H9 (cell line): ENCODE measurements at regions not wholly inside any gene's neighbourhood (a gene's known extent, or its start where the extent isn't known, plus 50 kb on each side); places are given as distances from the start of the nearest gene placed in this dataset.

Experiments used
- DNase-seq: peaks from one replicate; pipeline ENCODE4 v3.0.0-alpha.2; 2017
- H2AFZ ChIP-seq: one replicate; pipeline ENCODE4 v1.6.1; 2013; ENCODE audit warnings: mild to moderate bottlenecking, low read length, control low read depth, moderate library complexity
- H2AK5ac ChIP-seq: 2 replicates; pipeline ENCODE4 v1.6.1; 2013; ENCODE audit warnings: low read length, control low read depth, mixed read lengths; ENCODE audit not compliant: insufficient read length
- H2BK120ac ChIP-seq: one replicate; pipeline ENCODE4 v1.6.1; 2013; ENCODE audit warnings: low read depth, mild to moderate bottlenecking, low read length, control low read depth, inconsistent platforms; ENCODE audit not compliant: poor library complexity, severe bottlenecking
- H2BK12ac ChIP-seq: 2 replicates; pipeline ENCODE4 v1.6.1; 2013; ENCODE audit warnings: low read length, control low read depth, mixed read lengths, low read depth; ENCODE audit not compliant: insufficient read length
- H2BK15ac ChIP-seq: 2 replicates; pipeline ENCODE4 v1.6.1; 2013; ENCODE audit warnings: low read depth, low read length, control low read depth
- H2BK20ac ChIP-seq: one replicate; pipeline ENCODE4 v1.6.1; 2013; ENCODE audit warnings: low read depth, mild to moderate bottlenecking, low read length, control low read depth, inconsistent platforms; ENCODE audit not compliant: poor library complexity, severe bottlenecking
- H2BK5ac ChIP-seq: 2 replicates; pipeline ENCODE4 v1.6.1; 2013; ENCODE audit warnings: low read length, control low read depth, mixed read lengths; ENCODE audit not compliant: insufficient read length
- H3K14ac ChIP-seq: 2 replicates; pipeline ENCODE4 v1.6.1; 2013; ENCODE audit warnings: low read length, control low read depth; ENCODE audit not compliant: insufficient read depth
- H3K18ac ChIP-seq: 2 replicates; pipeline ENCODE4 v1.6.1; 2013; ENCODE audit warnings: low read depth, mild to moderate bottlenecking, mixed read lengths, low read length, control low read depth; ENCODE audit not compliant: insufficient read length
- H3K23ac ChIP-seq: 2 replicates; pipeline ENCODE4 v1.6.1; 2013; ENCODE audit warnings: low read length, control low read depth, mixed read lengths, low read depth; ENCODE audit not compliant: insufficient read length
- H3K23me2 ChIP-seq: 2 replicates; pipeline ENCODE4 v1.6.1; 2013; ENCODE audit warnings: low read depth, mild to moderate bottlenecking, mixed read lengths, low read length, control low read depth; ENCODE audit not compliant: insufficient read length, poor library complexity, severe bottlenecking
- H3K27ac ChIP-seq: 2 replicates; pipeline ENCODE4 v1.5.1; 2013; ENCODE audit warnings: low read length, control low read depth, mixed read lengths, low read depth; ENCODE audit not compliant: insufficient read length
- H3K27me3 ChIP-seq: 2 replicates; pipeline ENCODE4 v1.6.1; 2013; ENCODE audit warnings: low read length, control low read depth, inconsistent platforms; ENCODE audit not compliant: insufficient read depth
- H3K4ac ChIP-seq: 2 replicates; pipeline ENCODE4 v1.6.1; 2013; ENCODE audit warnings: low read depth, mild to moderate bottlenecking, control low read depth, inconsistent platforms, low read length, moderate library complexity
- H3K4me1 ChIP-seq: 2 replicates; pipeline ENCODE4 v1.6.1; 2013; ENCODE audit warnings: low read length, control low read depth, inconsistent platforms; ENCODE audit not compliant: insufficient read depth
- H3K4me2 ChIP-seq: 2 replicates; pipeline ENCODE4 v1.6.1; 2013; ENCODE audit warnings: low read length, control low read depth, mixed read lengths; ENCODE audit not compliant: insufficient read length, insufficient read depth
- H3K56ac ChIP-seq: 2 replicates; pipeline ENCODE4 v1.6.1; 2013; ENCODE audit warnings: low read depth, mild to moderate bottlenecking, mixed read lengths, low read length, control low read depth; ENCODE audit not compliant: insufficient read length
- H3K79me1 ChIP-seq: 2 replicates; pipeline ENCODE4 v1.6.1; 2013; ENCODE audit warnings: low read depth, mild to moderate bottlenecking, moderate library complexity, low read length, control low read depth, inconsistent platforms; ENCODE audit not compliant: insufficient read depth, poor library complexity, severe bottlenecking
- H3K79me2 ChIP-seq: 2 replicates; pipeline ENCODE4 v1.6.1; 2013; ENCODE audit warnings: low read length, control low read depth, inconsistent platforms; ENCODE audit not compliant: insufficient read depth
- H3K9ac ChIP-seq: 2 replicates; pipeline ENCODE4 v1.6.1; 2013; ENCODE audit warnings: low read length, control low read depth, mixed read lengths; ENCODE audit not compliant: insufficient read length; ENCODE audit errors: extremely low read depth
- H3K9me3 ChIP-seq: one replicate; pipeline ENCODE4 v1.6.1; 2013; ENCODE audit warnings: low read depth, low read length, inconsistent platforms; ENCODE audit not compliant: control insufficient read depth
- H3T11ph ChIP-seq: one replicate; pipeline ENCODE4 v1.6.1; 2013; ENCODE audit warnings: mild to moderate bottlenecking, low read length, control low read depth, inconsistent platforms
- H4K20me1 ChIP-seq: one replicate; pipeline ENCODE4 v1.6.1; 2013; ENCODE audit not compliant: control insufficient read depth, insufficient read length, insufficient read depth
- H4K5ac ChIP-seq: 2 replicates; pipeline ENCODE4 v1.6.1; 2013; ENCODE audit warnings: low read depth, mild to moderate bottlenecking, mixed read lengths, low read length, control low read depth; ENCODE audit not compliant: insufficient read length
- H4K8ac ChIP-seq: replicated peaks from 2 replicates; pipeline ENCODE4 v1.6.1; 2013; ENCODE audit warnings: low read length, control low read depth, mixed read lengths, low read depth; ENCODE audit not compliant: insufficient read length
- H4K91ac ChIP-seq: 2 replicates; pipeline ENCODE4 v1.6.1; 2013; ENCODE audit warnings: low read depth, mild to moderate bottlenecking, moderate library complexity, mixed read lengths, low read length, control low read depth; ENCODE audit not compliant: insufficient read length
- H3K27ac Mint-ChIP-seq, 3 experiments: 2 replicates in 2 of 3; 3 replicates in 1 of 3; pipeline ENCODE4 v1.8.0; 2020 to 2021; ENCODE audit warnings: mixed read lengths in 3 of 3, mild to moderate bottlenecking in 1 of 3, moderate library complexity in 1 of 3
- H3K27me3 Mint-ChIP-seq: 2 replicates; pipeline ENCODE4 v1.8.0; 2021; ENCODE audit warnings: low read depth, mild to moderate bottlenecking, moderate library complexity, mixed read lengths
- H3K36me3 Mint-ChIP-seq, 3 experiments: 2 replicates in 2 of 3; 3 replicates in 1 of 3; pipeline ENCODE4 v1.8.0; 2020 to 2021; ENCODE audit warnings: low read depth in 3 of 3, mixed read lengths in 3 of 3; ENCODE audit not compliant: insufficient read depth in 1 of 3
- H3K4me1 Mint-ChIP-seq, 2 experiments: 2 replicates each; pipeline ENCODE4 v1.8.0; 2020; ENCODE audit warnings: mixed read lengths in 2 of 2
- H3K4me3 Mint-ChIP-seq, 2 experiments: 2 replicates in 1 of 2; 3 replicates in 1 of 2; pipeline ENCODE4 v1.8.0; 2020 to 2021; ENCODE audit warnings: mild to moderate bottlenecking in 2 of 2, mixed read lengths in 2 of 2, moderate library complexity in 1 of 2
- H3K9me3 Mint-ChIP-seq, 2 experiments: 2 replicates in 1 of 2; 3 replicates in 1 of 2; pipeline ENCODE4 v1.8.0; 2020; ENCODE audit warnings: mild to moderate bottlenecking in 2 of 2, mixed read lengths in 2 of 2, moderate library complexity in 1 of 2
- WGBS: extraction: QIAGEN DNeasy Blood & Tissue Kit; methylation state at CpG from one replicate; pipeline ENCODE4 v1.1.7; 2013; ENCODE audit warnings: missing lambda C conversion rate, low lambda C conversion rate, mixed read lengths; ENCODE audit not compliant: insufficient read length; ENCODE audit errors: extremely low coverage; 5-methylcytosine and 5-hydroxymethylcytosine counted together
- TF ChIP-seq, protein P1 (sequence below): fragments of 200-600 bp; sonication (generic); conservative IDR thresholded peaks from 3 replicates; pipeline ENCODE4 v1.8.0; 2021; ENCODE audit warnings: antibody characterized with exemption, mild to moderate bottlenecking

DNA sequence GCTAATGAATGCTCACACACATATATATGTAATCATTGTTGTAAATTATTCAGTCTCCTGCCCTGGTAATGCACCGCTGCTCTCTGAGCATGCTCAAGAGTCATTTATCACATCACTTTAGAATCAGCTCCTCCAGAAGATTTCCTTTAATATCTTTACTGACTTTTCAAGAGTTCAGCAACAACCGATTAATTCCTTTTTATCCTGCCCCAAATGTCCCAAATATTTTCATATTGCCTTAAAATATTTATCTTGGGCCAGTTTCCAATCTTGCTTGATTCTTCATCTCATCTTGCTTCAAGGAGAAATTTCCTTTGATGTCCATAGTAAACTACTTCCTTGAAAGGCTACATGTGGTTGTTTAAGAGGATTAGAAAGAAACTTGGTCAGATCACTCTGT is 132.5 kb downstream of the NHLRC3 start:
- H3K14ac ChIP-seq, result no peak overlapping the region
- no peak overlapping the region for H4K8ac ChIP-seq
- H2BK20ac ChIP-seq, result no peak overlapping the region
- H3K23me2 ChIP-seq, result no peaks in the 10 kb centered on the region
- no peak overlapping the region for H2AK5ac ChIP-seq
- no peaks in the 10 kb centered on the region for H3K79me1 ChIP-seq
- H4K91ac ChIP-seq, result no peak overlapping the region
- no peak overlapping the region for H3K56ac ChIP-seq
- no peak overlapping the region for H3K27ac Mint-ChIP-seq
- H3K27me3 ChIP-seq, result no peaks in the 10 kb centered on the region
- no peak overlapping the region for H3T11ph ChIP-seq
- no peak overlapping the region for H3K18ac ChIP-seq
- no peak overlapping the region for H3K23ac ChIP-seq
- H3K4me1 Mint-ChIP-seq, result no peaks in the 10 kb centered on the region
- no CpG with 5 or more reads among the region's 2 CpGs for WGBS
- H3K4me1 ChIP-seq, result no peaks in the 10 kb centered on the region
- H2BK5ac ChIP-seq, result no peak overlapping the region
- no peaks in the 10 kb centered on the region for H4K20me1 ChIP-seq
- no peaks in the 10 kb centered on the region for H3K79me2 ChIP-seq
- H3K9me3 Mint-ChIP-seq, result no peaks in the 10 kb centered on the region
- H3K27me3 Mint-ChIP-seq, result peaks cover 2% of the 10 kb centered on the region; the same call in 1 of the 2 replicates
- H3K4me2 ChIP-seq, result no peak overlapping the region
- H3K4me3 Mint-ChIP-seq, result no peak overlapping the region
- no peak for DNase-seq
- H2BK12ac ChIP-seq, result no peak overlapping the region
- no peak overlapping the region for H3K27ac ChIP-seq
- no peak overlapping the region for H2BK120ac ChIP-seq
- no peak overlapping the region for H4K5ac ChIP-seq
- H3K9me3 ChIP-seq, result no peaks in the 10 kb centered on the region
- TF ChIP-seq, protein P1, sequence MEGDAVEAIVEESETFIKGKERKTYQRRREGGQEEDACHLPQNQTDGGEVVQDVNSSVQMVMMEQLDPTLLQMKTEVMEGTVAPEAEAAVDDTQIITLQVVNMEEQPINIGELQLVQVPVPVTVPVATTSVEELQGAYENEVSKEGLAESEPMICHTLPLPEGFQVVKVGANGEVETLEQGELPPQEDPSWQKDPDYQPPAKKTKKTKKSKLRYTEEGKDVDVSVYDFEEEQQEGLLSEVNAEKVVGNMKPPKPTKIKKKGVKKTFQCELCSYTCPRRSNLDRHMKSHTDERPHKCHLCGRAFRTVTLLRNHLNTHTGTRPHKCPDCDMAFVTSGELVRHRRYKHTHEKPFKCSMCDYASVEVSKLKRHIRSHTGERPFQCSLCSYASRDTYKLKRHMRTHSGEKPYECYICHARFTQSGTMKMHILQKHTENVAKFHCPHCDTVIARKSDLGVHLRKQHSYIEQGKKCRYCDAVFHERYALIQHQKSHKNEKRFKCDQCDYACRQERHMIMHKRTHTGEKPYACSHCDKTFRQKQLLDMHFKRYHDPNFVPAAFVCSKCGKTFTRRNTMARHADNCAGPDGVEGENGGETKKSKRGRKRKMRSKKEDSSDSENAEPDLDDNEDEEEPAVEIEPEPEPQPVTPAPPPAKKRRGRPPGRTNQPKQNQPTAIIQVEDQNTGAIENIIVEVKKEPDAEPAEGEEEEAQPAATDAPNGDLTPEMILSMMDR, result no peak
- no peak overlapping the region for H3K4ac ChIP-seq
- H2AFZ ChIP-seq, result no peak overlapping the region
- no peak overlapping the region for H2BK15ac ChIP-seq
- no peaks in the 10 kb centered on the region for H3K36me3 Mint-ChIP-seq
- no peak overlapping the region for H3K9ac ChIP-seq
